ENCODE measurements at regions not wholly inside any gene's neighbourhood (a gene's known extent, or its start where the extent isn't known, plus 50 kb on each side); places are given as distances from the start of the nearest gene placed in this dataset.

DNA sequence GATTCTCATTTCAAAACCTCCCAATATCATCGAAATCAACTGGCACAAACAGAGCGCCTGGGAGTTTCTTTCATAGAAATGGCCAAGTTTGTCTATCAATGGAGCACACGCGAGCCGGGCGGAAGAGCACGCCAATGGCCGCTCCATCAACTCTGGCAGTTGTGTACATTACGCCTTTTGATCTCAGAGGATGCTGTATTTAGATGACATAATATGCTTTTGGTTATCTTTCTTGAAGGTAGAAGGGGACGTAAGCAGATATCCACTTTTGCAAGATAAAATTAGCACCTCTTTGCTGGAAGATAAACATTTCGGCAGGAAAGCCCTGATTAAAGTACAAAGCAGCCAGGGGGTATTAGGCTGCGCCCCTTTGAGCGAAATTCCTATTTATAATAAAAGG is 287.4 kb downstream of the IRF8 start:
- ChIA-PET SMC1A (ENCODE audit: uncharacterized antibody, unreplicated experiment) (no interaction called here), RAD21 (ENCODE audit: unreplicated experiment) (no interaction called here), POLR2A (no interaction called here), CTCF (no interaction called here)
- H3K27me3 ChIP-seq (replicated peaks in 1 of 2; ENCODE audit: control insufficient read depth in 2 of 2, insufficient read depth in 2 of 2, low read length in 1 of 2) = peaks cover 2 to 3% of the 10 kb centered on the region in 2 experiments; a peak in 3 of 4 replicates
- no peaks in the 10 kb centered on the region for H3K4me1 ChIP-seq (ENCODE audit: control insufficient read depth, insufficient read depth, low read length)
- no peak for DNase-seq (ENCODE audit: low read depth, low spot score)
- FAIRE-seq = no peak
- in situ Hi-C loops (cut with MboI) (no loop called here), intact Hi-C loops (cut with micrococcal nuclease; ENCODE audit: unreplicated experiment) (no loop called here)
- no peak overlapping the region for H3K27ac ChIP-seq (ENCODE audit: control insufficient read depth, insufficient read depth)
- no peak overlapping the region for H3K9ac ChIP-seq (ENCODE audit: control insufficient read depth, insufficient read depth, low read length)
- no peak for ATAC-seq
- no peaks in the 10 kb centered on the region; the same call in 2 of the 3 replicates for H3K9me3 ChIP-seq (replicated peaks; ENCODE audit: control insufficient read depth, insufficient read depth, low read length)
- no peak overlapping the region for H3K4me2 ChIP-seq (ENCODE audit: control insufficient read depth, insufficient read depth)
- H3K36me3 ChIP-seq (ENCODE audit: control insufficient read depth in 2 of 2, insufficient read depth in 2 of 2, low read length in 1 of 2) = no peaks in the 10 kb centered on the region
- H4K20me1 ChIP-seq (ENCODE audit: control insufficient read depth, insufficient read depth) = no peaks in the 10 kb centered on the region
- no peak overlapping the region for H2AFZ ChIP-seq (ENCODE audit: control insufficient read depth, low read depth, low read length)
- no TSS peak for BruUV-seq (replicated peaks)
- H3K4me3 ChIP-seq = no peak overlapping the region
- no peaks in the 10 kb centered on the region for H3K79me2 ChIP-seq (ENCODE audit: control insufficient read depth, insufficient read depth, low read length)
- TF ChIP-seq GABPA (IDR thresholded peaks at IDR 0.05; ENCODE audit: low read depth) (no peak), MYC (IDR thresholded peaks at IDR 0.05; ENCODE audit: insufficient read depth, insufficient read length, insufficient replicate concordance, low read length, severe bottlenecking) (no peak), ZZZ3 (IDR thresholded peaks at IDR 0.05; ENCODE audit: control insufficient read depth, insufficient read length, low read depth) (no peak), NR2F1 (conservative IDR thresholded peaks at IDR 0.05) (no peak)
- 41% methylated on average over 13 of the region's 13 CpGs for WGBS (ENCODE audit: insufficient coverage, insufficient replicate concordance, low lambda C conversion rate, missing lambda C conversion rate)

DNA sequence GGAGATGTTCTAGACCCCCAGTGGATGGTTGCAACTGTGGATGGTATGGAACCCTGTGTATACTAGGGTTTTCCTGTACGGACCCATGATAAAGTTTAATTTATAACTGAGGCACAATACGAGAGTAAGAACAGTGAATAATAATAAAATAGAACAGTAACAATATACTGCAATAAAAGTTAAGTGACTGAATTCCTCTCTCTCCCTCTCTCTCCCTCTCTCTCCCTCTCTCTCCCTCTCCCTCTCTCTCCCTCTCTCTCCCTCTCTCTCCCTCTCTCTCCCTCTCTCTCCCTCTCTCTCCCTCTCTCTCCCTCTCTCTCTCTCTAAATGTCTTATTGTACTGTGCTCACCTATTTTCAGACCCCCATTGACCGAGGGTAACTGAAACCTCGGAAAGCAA is 291.0 kb downstream of the IRF8 start:
- H3K79me2 ChIP-seq (ENCODE audit: control insufficient read depth, insufficient read depth, low read length) = no peaks in the 10 kb centered on the region
- H3K27me3 ChIP-seq (replicated peaks in 1 of 2; ENCODE audit: control insufficient read depth in 2 of 2, insufficient read depth in 2 of 2, low read length in 1 of 2) = peaks cover 3 to 6% of the 10 kb centered on the region in 2 experiments
- no peak overlapping the region for H3K27ac ChIP-seq (ENCODE audit: control insufficient read depth, insufficient read depth)
- ChIA-PET CTCF (no interaction called here), POLR2A (no interaction called here), SMC1A (ENCODE audit: uncharacterized antibody, unreplicated experiment) (no interaction called here), RAD21 (ENCODE audit: unreplicated experiment) (no interaction called here)
- no peak for FAIRE-seq
- no peak overlapping the region for H2AFZ ChIP-seq (ENCODE audit: control insufficient read depth, low read depth, low read length)
- intact Hi-C loops (cut with micrococcal nuclease; ENCODE audit: unreplicated experiment) (no loop called here), in situ Hi-C loops (cut with MboI) (no loop called here)
- no peak overlapping the region for H3K4me3 ChIP-seq
- no peaks in the 10 kb centered on the region for H3K9me3 ChIP-seq (replicated peaks; ENCODE audit: control insufficient read depth, insufficient read depth, low read length)
- no peak overlapping the region for H3K9ac ChIP-seq (ENCODE audit: control insufficient read depth, insufficient read depth, low read length)
- H3K4me1 ChIP-seq (ENCODE audit: control insufficient read depth, insufficient read depth, low read length) = no peaks in the 10 kb centered on the region
- H3K36me3 ChIP-seq (ENCODE audit: control insufficient read depth in 2 of 2, insufficient read depth in 2 of 2, low read length in 1 of 2) = no peaks in the 10 kb centered on the region
- no peak for ATAC-seq
- H3K4me2 ChIP-seq (ENCODE audit: control insufficient read depth, insufficient read depth) = no peak overlapping the region
- no TSS peak for BruUV-seq (replicated peaks)
- no peak for TF ChIP-seq NFYB (IDR thresholded peaks at IDR 0.05; ENCODE audit: insufficient read depth, low read depth, low read length)
- TF ChIP-seq RUNX3 (IDR thresholded peaks at IDR 0.05; ENCODE audit: low read length) = no peak
- no peak for DNase-seq (ENCODE audit: low read depth, low spot score)
- no peaks in the 10 kb centered on the region for H4K20me1 ChIP-seq (ENCODE audit: control insufficient read depth, insufficient read depth)
- 0% methylated on average over 4 of the region's 4 CpGs for WGBS (ENCODE audit: insufficient coverage, insufficient replicate concordance, low lambda C conversion rate, missing lambda C conversion rate)

Data from GM12878 (cell line).